ENCODE measurements at regions not wholly inside any gene's neighbourhood (a gene's known extent, or its start where the extent isn't known, plus 50 kb on each side); places are given as distances from the start of the nearest gene placed in this dataset.

- DNase-seq: no peak
Observed at GRCh38 chr1:229194096-229194495, 76.8 kb upstream of the RAB4A start.

- DNase-seq: no peak
Observed at GRCh38 chr1:229195246-229195645, 75.7 kb upstream of the RAB4A start.

- no peak for DNase-seq
Observed at GRCh38 chr1:229196404-229197264, 74.3 kb upstream of the RAB4A start.

- no peak for DNase-seq
Observed at GRCh38 chr1:229197265-229197585, 73.7 kb upstream of the RAB4A start.

GRCh38 chr1:229199261-229200243 is 71.4 kb upstream of the RAB4A start:
- DNase-seq: peak; percentile 65

GRCh38 chr1:229203030-229203751 is 67.7 kb upstream of the RAB4A start:
- DNase-seq: peak; percentile 19

- no peak for DNase-seq
Observed at GRCh38 chr1:229203991-229204632, 66.8 kb upstream of the RAB4A start.

- DNase-seq: no peak
Observed at GRCh38 chr1:229204921-229205777, 65.8 kb upstream of the RAB4A start.

GRCh38 chr1:229205854-229206253 is 65.1 kb upstream of the RAB4A start:
- DNase-seq: no peak

GRCh38 chr1:229207916-229208315 is 63.0 kb upstream of the RAB4A start:
- DNase-seq: no peak

- no peak for DNase-seq
Observed at GRCh38 chr1:229208481-229208880, 62.4 kb upstream of the RAB4A start.

- DNase-seq: no peak
Observed at GRCh38 chr1:229209386-229209785, 61.5 kb upstream of the RAB4A start.

- DNase-seq: no peak
Observed at GRCh38 chr1:229209816-229210215, 61.1 kb upstream of the RAB4A start.

- no peak for DNase-seq
Observed at GRCh38 chr1:229210844-229211243, 60.1 kb upstream of the RAB4A start.

GRCh38 chr1:229213797-229214196 is 57.1 kb upstream of the RAB4A start:
- DNase-seq: no peak

GRCh38 chr1:229217716-229218115 is 53.2 kb upstream of the RAB4A start:
- no peak for DNase-seq

GRCh38 chr1:229218612-229219025 is 52.3 kb upstream of the RAB4A start:
- DNase-seq: no peak

GRCh38 chr1:229220163-229220846 is 50.6 kb upstream of the RAB4A start:
- DNase-seq: no peak

GRCh38 chr1:229221106-229222019 is 49.5 kb upstream of the RAB4A start:
- peak; percentile 28 for DNase-seq
